Lower lobe of right lung (tissue), 2 donors: ENCODE measurements at regions not wholly inside any gene's neighbourhood (a gene's known extent, or its start where the extent isn't known, plus 50 kb on each side); places are given as distances from the start of the nearest gene placed in this dataset.

Experiments
- ATAC-seq, 2 donors: fragments of 200-7000 bp; cut with Tn5 transposase; one replicate each; pipeline ENCODE4 v1.9.1; 2020 to 2022; ENCODE audit warnings: mild to moderate bottlenecking in 2 of 2, moderate library complexity in 2 of 2
- DNase-seq: peaks from one replicate; pipeline ENCODE4 v3.0.0-alpha.2; 2020
- H3K27ac ChIP-seq: fragments of 200-600 bp; one replicate; pipeline ENCODE4 v1.8.0; 2022
- H3K27me3 ChIP-seq: fragments of 200-600 bp; one replicate; pipeline ENCODE4 v1.8.0; 2022; ENCODE audit warnings: low read depth
- H3K36me3 ChIP-seq: fragments of 200-600 bp; one replicate; pipeline ENCODE4 v1.8.0; 2022; ENCODE audit warnings: mild to moderate bottlenecking
- H3K4me1 ChIP-seq: fragments of 200-600 bp; one replicate; pipeline ENCODE4 v1.8.0; 2022
- H3K4me3 ChIP-seq: fragments of 200-600 bp; one replicate; pipeline ENCODE4 v1.8.0; 2022; ENCODE audit warnings: mild to moderate bottlenecking
- H3K9me3 ChIP-seq: fragments of 200-600 bp; one replicate; pipeline ENCODE4 v1.8.0; 2022
- intact Hi-C: fragments of 100-400 bp; cut with DNase I; formaldehyde crosslinking; loops from one replicate; pipeline ENCODE4 v1.11.0; 2022
- TF ChIP-seq, protein P1 (sequence below): fragments of 200-600 bp; IDR thresholded peaks from one replicate; pipeline ENCODE4 v1.8.0; 2022; ENCODE audit warnings: antibody characterized with exemption, mild to moderate bottlenecking
- donor health status: DM: no; HTN: yes; CAD: no; lungs with severe emphysema.

GRCh38 chr16:51062039-51062438 is 89.0 kb downstream of the SALL1 start:
- Histone ChIP-seq H3K27me3 (no peaks in the 10 kb centered on the region), H3K4me1 (no peaks in the 10 kb centered on the region), H3K9me3 (no peaks in the 10 kb centered on the region), H3K36me3 (no peaks in the 10 kb centered on the region), H3K27ac (no peak overlapping the region), H3K4me3 (no peak overlapping the region)
- intact Hi-C loops, result no loop called here
- ATAC-seq (no peak), DNase-seq (no peak)
- TF ChIP-seq, protein P1, sequence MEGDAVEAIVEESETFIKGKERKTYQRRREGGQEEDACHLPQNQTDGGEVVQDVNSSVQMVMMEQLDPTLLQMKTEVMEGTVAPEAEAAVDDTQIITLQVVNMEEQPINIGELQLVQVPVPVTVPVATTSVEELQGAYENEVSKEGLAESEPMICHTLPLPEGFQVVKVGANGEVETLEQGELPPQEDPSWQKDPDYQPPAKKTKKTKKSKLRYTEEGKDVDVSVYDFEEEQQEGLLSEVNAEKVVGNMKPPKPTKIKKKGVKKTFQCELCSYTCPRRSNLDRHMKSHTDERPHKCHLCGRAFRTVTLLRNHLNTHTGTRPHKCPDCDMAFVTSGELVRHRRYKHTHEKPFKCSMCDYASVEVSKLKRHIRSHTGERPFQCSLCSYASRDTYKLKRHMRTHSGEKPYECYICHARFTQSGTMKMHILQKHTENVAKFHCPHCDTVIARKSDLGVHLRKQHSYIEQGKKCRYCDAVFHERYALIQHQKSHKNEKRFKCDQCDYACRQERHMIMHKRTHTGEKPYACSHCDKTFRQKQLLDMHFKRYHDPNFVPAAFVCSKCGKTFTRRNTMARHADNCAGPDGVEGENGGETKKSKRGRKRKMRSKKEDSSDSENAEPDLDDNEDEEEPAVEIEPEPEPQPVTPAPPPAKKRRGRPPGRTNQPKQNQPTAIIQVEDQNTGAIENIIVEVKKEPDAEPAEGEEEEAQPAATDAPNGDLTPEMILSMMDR, result no peak

- H3K27ac ChIP-seq, result no peak overlapping the region
- H3K9me3 ChIP-seq, result no peaks in the 10 kb centered on the region
- peaks cover 4% of the 10 kb centered on the region for H3K27me3 ChIP-seq
- H3K36me3 ChIP-seq, result no peaks in the 10 kb centered on the region
- no peaks in the 10 kb centered on the region for H3K4me1 ChIP-seq
- no peak overlapping the region for H3K4me3 ChIP-seq
- TF ChIP-seq, protein P1, result no peak
- ATAC-seq, result no peak
- no peak for DNase-seq
- intact Hi-C loops, result no loop called here
Measured at GRCh38 chr16:51061328-51061727, 89.7 kb downstream of the SALL1 start.

DNA sequence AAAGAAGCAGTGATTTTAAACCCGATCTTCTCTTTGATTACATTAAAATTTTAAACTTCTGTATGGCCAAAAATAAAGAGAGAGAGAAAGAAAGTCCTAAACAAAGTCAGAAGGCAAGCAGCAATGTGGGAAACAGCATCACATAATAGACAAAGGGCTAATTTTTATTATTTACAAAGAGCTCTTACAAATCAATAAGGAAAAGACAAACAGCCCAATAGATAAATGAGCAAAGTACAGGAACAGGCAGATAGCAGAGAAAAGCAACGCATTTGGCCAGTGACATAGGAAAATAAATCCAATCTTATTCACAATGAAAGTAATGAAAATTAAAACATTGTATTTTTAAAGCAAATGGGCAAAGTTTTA is 93.1 kb downstream of the SALL1 start:
- no peaks in the 10 kb centered on the region for H3K9me3 ChIP-seq
- no peak for DNase-seq
- no peak overlapping the region for H3K4me3 ChIP-seq
- H3K36me3 ChIP-seq, result no peaks in the 10 kb centered on the region
- TF ChIP-seq, protein P1, result no peak
- no peak for ATAC-seq
- H3K27ac ChIP-seq, result no peak overlapping the region
- H3K27me3 ChIP-seq, result peaks cover 4% of the 10 kb centered on the region
- H3K4me1 ChIP-seq, result no peaks in the 10 kb centered on the region
- intact Hi-C loops, result no loop called here

GRCh38 chr16:51057102-51057793 is 93.8 kb downstream of the SALL1 start:
- Histone ChIP-seq H3K9me3 (no peaks in the 10 kb centered on the region), H3K4me1 (no peaks in the 10 kb centered on the region), H3K4me3 (no peak overlapping the region), H3K27ac (no peak overlapping the region), H3K27me3 (peaks cover 4% of the 10 kb centered on the region), H3K36me3 (no peaks in the 10 kb centered on the region)
- no peak for DNase-seq
- no peak for ATAC-seq
- TF ChIP-seq, protein P1, result no peak
- intact Hi-C loops, result no loop called here

DNA sequence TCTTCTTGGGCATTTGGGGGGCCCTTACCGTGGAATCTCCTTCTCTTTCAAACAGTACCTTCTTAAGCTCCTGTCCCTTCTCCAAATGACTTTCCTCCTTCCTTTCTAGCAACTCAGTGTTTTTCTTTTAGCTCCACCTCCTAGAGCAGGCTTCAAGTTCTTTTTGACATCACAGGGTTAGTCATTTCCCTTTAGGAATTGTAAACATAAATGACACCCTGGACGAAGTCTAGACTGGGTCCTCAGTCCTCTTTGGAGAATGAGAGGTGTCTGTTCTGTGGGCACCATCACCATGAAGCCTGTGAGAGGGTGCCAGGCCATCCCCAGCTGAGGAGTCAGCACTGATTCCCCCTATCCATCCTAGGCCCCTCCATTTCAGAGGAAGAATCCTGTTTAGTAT is 94.7 kb downstream of the SALL1 start:
- TF ChIP-seq, protein P1, result no peak
- peaks cover 4% of the 10 kb centered on the region for H3K27me3 ChIP-seq
- no peaks in the 10 kb centered on the region for H3K4me1 ChIP-seq
- H3K9me3 ChIP-seq, result no peaks in the 10 kb centered on the region
- ATAC-seq (no peak), DNase-seq (no peak)
- no peaks in the 10 kb centered on the region for H3K36me3 ChIP-seq
- no peak overlapping the region for H3K27ac ChIP-seq
- no peak overlapping the region for H3K4me3 ChIP-seq
- intact Hi-C loops, result no loop called here
